Fibroblast of skin of scalp (primary cell): ENCODE measurements at regions not wholly inside any gene's neighbourhood (a gene's known extent, or its start where the extent isn't known, plus 50 kb on each side); places are given as distances from the start of the nearest gene placed in this dataset.

Source experiments
- DNase-seq: peaks from one replicate; pipeline ENCODE4 v3.0.0-alpha.2; 2013

DNA sequence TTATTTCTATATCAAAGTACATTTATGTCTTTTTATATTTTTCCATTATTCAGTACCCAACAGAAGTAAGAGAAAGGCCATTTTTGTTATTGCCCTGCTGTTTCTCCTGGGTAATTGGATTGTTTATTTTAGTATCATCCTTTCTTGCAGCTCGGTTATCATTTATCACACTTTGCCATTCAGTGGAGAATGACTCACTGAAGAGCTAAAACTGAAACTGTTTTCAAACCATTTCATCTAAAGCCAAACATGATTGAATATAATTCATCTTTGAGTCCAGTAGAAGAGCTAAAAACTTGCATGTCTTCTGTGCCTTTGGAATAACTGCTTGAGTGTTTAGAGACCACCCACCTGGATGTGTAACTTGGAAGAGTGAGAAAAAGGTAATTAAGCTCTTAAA lies 139.5 kb upstream of the PRDM9 start:
- DNase-seq: no peak

DNA sequence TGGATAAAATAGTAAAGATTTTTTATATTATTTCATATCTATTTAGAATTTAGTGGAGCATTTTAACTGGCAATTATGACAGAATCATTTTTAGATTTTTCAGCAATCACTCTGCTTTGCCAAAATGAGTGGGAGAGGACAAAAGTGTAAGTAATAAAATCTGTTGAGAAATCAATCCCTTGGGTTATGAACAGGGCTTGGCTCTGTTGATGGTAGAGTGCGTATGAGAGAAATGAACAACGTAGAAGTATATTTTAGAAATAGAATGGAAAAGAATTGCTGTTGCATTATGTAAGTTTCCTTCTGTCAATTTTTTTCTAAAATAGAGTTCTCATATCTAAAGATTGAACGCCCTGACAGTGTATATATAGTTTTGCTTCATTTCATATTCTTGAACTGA lies 154.1 kb upstream of the PRDM9 start:
- no peak for DNase-seq

DNA sequence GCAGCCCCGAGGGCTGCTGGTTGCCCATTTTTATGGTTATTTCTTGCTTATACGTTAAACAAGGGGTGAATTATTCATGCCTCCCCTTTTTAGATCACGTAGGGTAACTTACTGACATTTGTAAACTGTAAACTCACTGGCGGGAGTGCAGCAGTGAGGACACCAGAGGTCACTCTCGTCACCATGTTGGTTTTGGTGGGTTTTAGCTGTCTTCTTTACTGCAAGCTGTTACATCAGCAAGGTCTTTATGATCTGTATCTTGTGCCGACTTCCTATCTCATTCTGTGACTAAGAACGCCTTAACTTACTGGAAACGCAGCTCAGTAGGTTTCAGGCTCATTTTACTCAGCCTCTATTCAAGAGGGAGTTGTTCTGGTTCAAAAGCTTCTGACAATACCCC lies 155.0 kb upstream of the PRDM9 start:
- no peak for DNase-seq

DNA sequence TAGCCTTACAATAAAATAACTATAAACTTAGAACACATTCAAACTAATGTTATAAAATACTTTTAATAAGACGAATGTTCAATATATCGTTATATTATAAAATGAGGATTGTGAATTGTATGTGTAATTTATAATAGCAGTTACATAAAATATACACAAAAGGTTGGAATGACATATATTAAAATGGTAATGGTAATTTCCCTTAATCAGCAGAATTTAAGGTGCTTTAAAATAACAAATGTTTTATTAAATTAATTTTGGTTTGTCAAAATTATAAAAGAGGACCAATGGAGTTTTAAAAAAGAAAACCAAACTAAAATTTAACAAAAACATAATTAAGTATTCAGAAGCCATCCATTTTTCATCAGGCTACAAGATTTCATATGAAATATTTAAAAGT lies 164.3 kb upstream of the PRDM9 start:
- DNase-seq: no peak

DNA sequence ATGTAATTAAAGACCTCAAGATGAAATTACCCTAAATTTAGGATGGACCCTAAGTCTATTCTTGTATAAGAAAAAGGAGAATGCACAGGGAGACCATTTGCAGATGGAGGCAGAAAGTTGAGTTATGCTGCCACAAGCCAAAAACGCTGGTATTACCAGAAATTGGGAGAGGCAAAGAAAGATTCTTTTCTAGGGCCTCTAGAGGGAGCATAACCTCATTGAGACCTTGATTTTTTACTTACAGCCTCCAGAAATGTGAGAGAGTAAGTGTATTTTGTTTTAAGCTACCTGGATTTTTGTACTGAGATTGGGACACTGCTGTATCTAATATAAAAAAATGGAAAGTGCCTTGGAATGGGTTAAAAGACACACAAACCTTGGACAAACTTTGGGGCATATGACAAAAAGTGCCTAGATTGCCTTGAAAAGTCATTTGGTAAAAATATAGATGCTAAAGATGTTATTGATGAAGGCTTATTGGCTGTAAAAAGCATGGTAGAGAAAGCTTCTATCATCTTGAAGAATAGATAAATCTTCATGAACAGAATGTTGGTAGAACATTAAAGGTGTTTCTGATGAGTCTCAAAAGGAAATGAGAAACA lies 174.7 kb upstream of the PRDM9 start:
- no peak for DNase-seq

DNA sequence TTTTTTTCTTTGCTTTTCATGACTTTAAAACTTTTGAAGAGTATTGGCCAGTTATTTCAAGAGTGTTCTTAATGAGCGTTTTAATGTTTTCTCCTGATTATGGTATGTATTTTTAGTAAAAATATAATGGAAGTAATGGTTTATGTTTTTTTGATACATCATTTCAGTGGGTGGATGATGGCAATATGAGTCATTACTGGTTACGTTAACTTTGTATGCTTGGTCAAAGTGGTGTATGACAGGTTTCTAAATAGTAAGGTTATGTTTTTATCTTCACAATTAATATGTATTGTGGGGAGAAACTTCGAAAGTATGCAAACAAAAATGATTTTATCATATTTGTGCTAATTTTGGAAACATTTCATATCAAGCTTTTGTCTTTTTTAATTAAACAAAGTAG lies 176.7 kb upstream of the PRDM9 start:
- DNase-seq: no peak

DNA sequence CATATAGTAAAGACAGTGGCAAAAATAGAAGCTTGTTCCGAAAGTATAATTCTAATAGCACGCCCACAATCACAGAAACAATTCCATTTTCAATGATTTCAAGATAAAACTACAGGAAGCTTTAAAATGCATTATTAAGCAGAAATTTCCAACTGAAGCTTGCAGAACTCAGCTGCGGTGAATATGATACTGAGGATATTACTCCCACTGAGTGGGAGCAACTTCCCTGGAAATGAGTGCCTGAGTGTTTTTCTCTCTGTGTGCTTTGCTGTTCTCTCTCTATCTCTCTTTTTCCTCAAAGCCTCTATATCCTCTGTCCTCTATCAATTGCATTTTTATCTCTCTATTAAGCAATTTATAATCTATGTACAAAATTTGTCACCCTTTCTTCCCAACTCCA lies 187.5 kb upstream of the PRDM9 start:
- no peak for DNase-seq

DNA sequence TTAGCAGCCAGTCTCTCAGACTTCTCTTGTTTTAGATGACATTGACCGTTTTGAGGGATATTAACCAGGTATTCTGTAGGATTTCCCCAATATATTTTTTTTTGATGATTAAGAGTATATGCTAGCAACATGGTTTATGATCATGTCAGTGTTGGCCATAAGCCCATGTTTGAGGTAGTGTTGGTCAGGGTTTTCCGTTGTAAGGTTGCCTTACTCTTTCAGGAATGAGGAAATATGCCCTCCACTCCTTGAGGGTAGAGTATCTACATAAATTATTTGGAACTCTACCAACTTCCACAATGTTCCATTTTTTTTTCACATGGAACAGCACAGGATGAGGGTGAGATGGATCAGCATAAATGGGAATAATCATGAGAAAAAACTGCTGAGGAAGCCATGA lies 188.4 kb upstream of the PRDM9 start:
- no peak for DNase-seq

DNA sequence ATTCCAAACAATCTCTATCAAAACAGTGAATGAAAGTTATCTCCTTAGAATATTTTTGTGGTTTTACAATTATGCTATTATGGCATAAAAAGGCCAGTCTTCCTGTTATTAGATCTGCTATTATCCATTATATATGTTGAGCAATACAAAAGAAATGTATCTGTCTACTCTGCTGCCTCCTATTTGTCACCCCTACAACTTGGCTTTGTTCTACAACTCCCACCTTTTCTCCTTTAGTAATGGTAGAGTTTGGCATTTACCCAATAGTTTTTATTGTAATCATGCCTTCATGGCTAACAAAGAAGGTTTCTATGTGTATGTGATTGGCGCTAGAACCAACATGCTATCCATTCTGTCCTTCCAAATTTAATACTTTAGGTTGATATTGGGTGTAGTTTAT lies 189.2 kb upstream of the PRDM9 start:
- no peak for DNase-seq

DNA sequence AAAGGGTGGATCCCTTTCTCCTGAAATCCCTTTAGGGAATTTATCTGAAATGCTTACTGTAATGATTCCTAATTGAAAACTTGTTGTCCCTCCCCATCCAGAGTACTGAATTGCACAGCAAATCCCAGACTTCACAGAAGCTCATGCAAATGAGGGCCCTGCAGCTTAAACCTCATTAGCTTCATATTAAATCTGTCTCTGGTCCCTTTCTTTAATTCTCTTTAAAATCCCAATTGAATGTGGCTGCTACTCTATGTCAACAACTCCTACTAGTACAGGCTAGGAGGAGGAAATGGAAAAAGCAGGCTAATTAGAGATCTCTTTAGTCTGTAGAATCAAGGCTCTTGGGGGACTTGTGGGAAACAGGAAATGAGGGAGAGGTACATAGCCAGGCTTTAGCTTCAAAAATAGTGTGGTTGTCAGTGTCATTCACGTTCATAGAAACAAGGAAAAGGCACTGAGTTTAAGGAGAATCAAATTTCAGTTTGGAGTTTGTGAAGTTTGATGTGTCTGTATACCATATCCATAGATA lies 191.3 kb upstream of the PRDM9 start:
- no peak for DNase-seq

DNA sequence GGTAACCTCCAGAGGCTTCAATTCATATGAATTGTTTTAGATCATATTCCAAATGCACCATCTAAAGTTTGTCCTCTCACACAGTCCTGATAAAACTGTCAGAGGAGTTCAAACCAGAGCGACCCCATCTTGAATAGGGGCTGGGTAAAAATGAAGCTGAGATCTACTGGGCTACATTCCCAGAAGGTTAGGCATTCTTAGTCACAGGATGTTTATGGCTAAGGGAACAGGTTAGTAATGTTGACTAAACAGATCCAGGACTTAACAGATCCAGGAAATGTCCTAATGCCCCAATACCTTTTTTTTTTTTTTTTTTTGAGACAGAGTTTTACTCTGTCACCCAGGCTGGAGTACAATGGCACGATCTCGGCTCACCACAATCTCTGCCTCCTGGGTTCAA lies 192.6 kb upstream of the PRDM9 start:
- DNase-seq: no peak

DNA sequence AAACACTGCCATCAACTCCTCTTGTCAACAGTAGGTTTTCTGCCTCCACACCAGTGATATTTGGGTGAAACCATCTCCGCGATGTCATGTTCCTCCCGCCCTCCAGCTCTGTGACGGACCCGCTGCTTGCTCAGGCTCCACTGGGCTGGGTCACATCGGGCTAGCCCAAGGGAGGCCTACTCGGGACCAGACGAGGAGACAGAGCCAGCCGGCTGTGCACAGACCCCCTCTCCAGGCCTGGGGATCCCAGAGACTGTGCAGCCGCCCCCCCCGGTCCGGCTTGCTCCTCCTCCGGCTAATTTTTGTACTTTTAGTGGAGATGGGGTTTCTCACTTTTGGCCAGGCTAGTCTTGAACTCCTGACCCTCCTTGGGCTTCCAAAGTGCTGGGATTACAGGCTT lies 202.4 kb upstream of the PRDM9 start:
- DNase-seq: no peak

DNA sequence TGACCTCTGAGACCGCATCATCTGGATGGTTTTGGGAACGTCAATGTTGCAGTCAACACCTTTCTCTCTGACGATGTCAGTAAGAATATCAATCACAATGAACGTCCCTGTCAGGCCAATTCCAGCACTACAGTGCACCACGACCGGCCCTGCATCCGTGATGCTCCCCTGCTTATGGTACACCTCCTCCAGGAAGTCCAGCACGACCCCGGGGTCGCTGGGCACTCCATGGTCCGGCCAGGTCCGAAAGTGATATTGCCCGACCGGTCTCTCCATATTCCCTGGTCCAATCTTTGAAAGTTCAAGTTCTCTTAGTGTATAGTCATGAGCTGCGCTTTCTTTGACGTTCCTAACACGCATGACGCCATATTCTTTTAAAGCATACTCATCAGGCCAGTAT lies 203.6 kb upstream of the PRDM9 start:
- DNase-seq: no peak

DNA sequence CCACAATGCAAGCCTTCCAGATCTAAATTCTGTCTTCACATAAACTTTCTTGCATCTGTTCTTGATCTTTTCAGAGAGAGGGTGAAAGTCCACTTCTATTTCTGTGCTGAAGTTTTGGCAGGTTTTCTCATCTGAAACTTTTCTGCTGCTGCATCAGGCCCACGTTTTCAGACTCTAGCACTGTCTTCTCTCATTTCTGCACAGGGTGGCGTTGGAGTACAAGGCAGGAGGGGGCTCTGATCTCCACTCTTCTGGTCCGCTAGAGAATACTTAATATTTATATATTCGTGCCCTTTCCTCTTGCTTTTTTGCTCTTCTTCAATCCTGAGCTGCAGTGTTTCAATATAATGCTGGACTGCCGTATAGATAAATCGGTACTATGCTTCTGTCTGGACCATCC lies 204.0 kb upstream of the PRDM9 start:
- DNase-seq: no peak

DNA sequence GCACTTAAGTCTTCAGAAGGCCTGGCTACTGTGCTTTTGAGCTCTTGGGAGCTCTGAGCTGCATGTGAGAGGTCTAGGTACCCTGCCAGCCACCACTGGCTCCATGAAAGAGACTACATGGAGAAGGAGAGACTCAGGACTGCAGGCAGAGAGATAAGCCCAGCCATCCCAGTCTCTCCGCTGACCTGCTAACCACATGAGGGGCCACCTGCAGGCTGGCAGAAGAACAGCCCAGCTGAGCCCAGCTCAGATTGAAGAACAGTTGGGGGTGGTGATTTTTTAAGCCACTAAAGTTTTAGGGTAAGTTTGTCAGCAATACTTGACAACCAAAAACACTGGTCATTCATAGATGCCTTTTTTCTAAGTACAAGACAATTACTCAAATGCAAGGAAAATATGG lies 205.0 kb upstream of the PRDM9 start:
- no peak for DNase-seq

DNA sequence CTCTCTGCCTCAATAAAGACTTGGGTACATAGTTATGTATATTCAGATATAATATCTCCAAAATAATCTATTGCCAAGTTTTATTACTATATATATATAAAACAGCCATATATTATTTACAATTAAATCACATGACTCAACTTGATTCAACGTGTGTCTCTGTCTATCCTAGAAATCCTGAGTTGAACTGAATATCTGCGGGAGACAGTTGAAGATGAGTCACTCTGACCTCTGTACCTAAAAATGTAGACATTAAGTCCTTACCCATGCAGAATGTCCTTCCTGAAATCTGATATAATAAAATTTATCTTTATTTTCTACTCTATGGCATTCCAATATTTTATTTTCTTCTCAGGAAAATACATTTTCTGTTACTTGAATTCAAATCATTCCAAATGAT lies 218.2 kb upstream of the PRDM9 start:
- no peak for DNase-seq

DNA sequence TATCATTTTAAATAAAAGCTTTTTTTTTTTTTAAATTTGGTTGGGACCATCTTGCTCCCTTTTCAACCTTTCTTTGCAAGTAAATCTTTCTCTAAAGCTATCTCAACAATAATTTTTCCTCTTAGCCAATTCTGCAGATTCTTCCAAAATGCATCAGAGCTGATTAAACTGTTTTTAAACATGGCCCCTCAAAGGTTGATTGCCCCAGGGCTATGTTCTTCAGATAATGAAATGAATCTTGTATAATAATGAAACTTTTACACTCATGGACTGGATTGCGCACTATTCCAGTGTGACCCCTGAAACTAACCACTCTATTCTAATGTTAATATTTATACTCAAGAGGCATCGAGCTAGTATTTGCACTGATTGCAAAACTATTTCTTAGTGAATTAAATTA lies 222.8 kb upstream of the PRDM9 start:
- DNase-seq: no peak

DNA sequence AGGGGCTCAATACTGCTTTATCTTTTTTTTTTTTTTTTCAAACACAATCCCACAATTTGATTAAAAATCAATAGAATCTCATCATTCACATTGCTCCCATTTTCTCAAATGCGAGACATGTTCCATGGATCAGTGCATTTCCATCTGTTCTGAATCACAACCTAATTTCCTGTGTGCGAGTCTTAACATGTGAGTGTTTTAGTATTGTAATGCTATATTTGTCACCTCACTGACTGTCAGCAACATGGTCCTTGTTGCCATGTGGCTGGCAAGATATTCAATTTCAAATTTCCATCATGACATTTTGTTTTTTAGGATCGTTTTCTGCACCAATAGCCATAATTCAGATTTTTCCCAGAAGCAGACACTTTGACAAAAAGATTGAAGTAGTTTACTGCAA lies 233.2 kb upstream of the PRDM9 start:
- DNase-seq: no peak

DNA sequence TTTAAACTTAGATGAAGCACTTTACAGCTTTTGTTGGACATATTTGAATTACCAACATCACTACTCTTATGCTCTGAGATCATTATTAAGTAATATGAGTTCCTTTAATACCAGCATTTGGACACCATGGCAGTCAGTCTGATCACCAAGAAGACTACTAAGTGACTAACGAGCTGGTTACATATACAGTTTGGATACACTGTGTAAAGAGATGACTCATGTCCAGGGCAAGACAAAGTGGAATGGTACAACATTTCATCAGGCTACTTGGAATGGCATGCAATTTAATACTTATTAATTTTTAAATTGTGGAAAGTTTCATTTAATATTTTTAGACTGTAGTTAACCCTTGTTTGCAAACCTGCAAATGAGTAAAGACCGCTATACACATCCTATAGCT lies 237.4 kb upstream of the PRDM9 start:
- DNase-seq: no peak

DNA sequence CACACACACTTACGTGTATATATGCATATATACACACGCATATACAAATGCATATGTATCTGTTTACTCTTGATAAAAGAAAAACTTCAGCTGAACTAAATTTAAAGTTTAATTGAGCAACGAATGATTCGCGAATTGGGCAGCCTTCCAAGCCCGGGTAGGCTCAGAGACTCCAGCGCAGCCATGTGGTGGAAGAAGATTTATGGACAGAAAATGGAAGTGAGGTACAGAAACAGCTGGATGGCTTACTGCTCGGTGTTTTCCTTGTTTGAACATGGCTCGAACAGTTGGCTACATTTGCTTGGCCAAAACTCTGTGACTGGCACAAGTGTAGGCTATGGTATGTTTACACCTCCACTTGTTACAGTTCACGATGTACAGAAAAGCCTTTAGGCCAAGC lies 239.3 kb upstream of the PRDM9 start:
- no peak for DNase-seq

DNA sequence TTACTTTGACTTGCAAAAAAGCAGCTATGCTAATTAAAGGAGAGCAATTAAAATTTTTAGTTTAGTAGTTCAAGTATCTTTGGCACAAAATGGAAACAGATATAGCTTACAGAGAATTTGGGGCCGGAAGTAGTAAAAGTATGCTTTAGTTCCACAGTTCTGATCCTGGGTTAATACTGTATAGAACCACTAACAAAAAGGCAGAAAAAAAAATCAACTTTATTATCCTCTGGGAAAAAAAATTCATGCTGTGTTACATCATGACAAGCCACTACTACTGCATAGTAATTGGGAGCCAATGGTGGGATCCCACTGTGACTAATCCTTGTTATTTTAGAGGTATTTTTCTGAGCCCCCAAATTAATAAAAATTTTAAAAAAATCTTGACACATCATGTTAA lies 246.8 kb upstream of the PRDM9 start:
- DNase-seq: no peak

DNA sequence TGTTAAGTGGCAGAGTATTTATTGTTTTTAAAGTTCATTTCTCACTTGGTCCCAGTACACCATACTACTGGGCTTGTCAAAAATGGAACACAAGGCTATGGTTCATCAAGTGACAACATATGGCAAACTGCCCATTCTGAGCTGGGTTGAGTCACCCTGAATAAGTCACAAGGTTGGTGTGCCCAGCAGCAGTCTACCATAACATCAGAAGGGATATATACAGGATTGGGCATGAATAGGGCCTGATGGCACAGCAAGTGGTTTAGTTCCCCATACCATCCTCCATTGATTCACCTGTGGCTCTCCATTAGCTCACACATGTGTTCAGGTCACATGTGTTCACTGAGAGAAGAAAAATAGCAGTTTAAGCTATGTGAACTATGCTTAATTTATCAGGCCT lies 249.8 kb upstream of the PRDM9 start:
- no peak for DNase-seq

DNA sequence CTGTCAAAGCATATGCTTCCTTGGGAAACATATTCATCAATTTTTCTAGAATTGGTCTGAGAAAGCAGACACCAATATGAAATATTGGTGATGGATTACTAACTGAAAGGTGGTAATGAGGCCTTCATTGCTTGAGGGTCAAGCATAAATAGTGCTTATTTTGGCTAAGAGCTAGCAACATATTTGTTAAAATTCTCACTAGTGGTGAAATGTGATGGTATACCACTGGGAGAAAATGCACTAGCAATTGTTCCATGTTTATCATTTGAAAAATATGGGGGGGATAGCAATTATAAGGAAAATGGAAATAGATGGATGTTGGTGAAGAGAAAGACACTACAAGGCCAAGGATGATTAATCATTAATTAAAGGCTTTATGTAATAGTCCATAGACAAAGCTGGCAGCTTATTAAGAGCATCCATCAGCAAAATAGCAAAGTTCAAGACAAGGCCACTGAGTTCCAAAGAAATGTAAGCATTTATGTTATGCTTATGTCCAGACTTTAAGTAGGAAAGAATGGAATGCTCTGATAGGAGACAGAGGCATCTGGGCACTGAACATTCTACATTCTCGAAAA lies 253.7 kb upstream of the PRDM9 start:
- no peak for DNase-seq

DNA sequence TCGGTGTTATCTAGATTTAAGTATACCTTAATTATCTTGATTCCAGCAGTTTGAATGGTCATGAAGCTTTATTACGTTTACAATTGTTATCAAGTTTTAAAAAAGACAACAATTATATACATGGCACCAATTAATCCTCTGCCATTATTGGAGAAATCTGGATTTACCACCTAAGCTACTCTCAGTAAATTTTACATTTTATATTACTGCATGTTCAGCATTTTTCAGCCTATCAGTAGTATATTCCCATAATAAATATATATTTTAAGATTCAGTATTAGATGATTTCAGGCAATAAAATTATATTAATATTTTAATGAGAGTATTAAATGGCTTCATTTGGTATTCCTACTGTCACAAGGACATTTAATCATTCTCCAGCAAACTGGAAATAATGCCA lies 264.5 kb upstream of the PRDM9 start:
- DNase-seq: no peak

DNA sequence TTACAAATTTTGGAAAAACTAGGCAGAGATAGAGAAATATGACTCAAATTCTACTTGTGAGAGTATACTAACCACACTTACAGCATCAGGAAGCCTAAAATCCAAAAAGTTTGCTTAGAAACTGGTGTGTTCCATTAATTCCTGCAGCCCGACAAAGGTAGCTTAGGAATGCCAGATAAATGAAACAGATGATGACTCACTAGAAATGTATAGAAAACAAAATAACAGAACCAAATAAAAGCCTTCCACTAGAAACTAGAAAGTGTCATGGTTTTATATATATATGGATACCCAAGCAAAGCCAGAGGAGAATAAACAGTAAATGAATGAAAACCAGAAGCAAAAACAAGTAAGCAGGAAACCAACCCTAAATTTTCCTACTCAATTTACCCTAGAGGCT lies 272.2 kb upstream of the PRDM9 start:
- DNase-seq: no peak
